H1 (cell line): ENCODE measurements at regions not wholly inside any gene's neighbourhood (a gene's known extent, or its start where the extent isn't known, plus 50 kb on each side); places are given as distances from the start of the nearest gene placed in this dataset.
A peak's percentile ranks its signal among the peaks of the same experiment; 100 is the strongest.

Experiments used
- CTCF ChIA-PET: fragments of 300-600 bp; sonication (Branson Sonifier 250); formaldehyde crosslinking; loops from one replicate; lab custom pipeline; 2021; ENCODE audit not compliant: partially characterized antibody; lab: Charles Lee
- POLR2A ChIA-PET: fragments of 300-600 bp; sonication (Branson Sonifier 250); formaldehyde crosslinking; loops from one replicate; lab custom pipeline; 2021; ENCODE audit warnings: inconsistent platforms; ENCODE audit not compliant: partially characterized antibody; lab: Charles Lee
- DNase-seq, 2 experiments: peaks; one replicate each; pipeline versions ENCODE4 v3.0.0 to v3.0.0-alpha.2; 2010 to 2022; ENCODE audit warnings: low spot score in 2 of 2, low read depth in 1 of 2, mixed read lengths in 1 of 2
- FAIRE-seq: peaks from 2 replicates; lab custom pipeline; 2011; peaks lifted over from hg19 to GRCh38; lab: Jason Lieb, UNC
- H2AFZ ChIP-seq: 2 replicates; pipeline ENCODE4 v1.8.1; 2012; ENCODE audit warnings: low read length, inconsistent platforms
- H2AK5ac ChIP-seq: 2 replicates; pipeline ENCODE4 v1.6.1; 2013; ENCODE audit warnings: low read depth, low read length
- H2BK120ac ChIP-seq: replicated peaks from 2 replicates; pipeline ENCODE3; 2013; ENCODE audit warnings: low read depth, low read length, inconsistent platforms
- H2BK12ac ChIP-seq: 2 replicates; pipeline ENCODE4 v1.6.1; 2013; ENCODE audit warnings: low read depth, low read length
- H2BK15ac ChIP-seq: 2 replicates; pipeline ENCODE4 v1.6.1; 2013; ENCODE audit warnings: low read length
- H2BK20ac ChIP-seq: 2 replicates; pipeline ENCODE4 v1.6.1; 2013; ENCODE audit warnings: low read length
- H2BK5ac ChIP-seq: 2 replicates; pipeline ENCODE4 v1.6.1; 2013; ENCODE audit warnings: low read depth, low read length
- H3K14ac ChIP-seq: 2 replicates; pipeline ENCODE4 v1.6.1; 2013; ENCODE audit warnings: inconsistent platforms; ENCODE audit not compliant: insufficient read length
- H3K18ac ChIP-seq: 2 replicates; pipeline ENCODE4 v1.6.1; 2013; ENCODE audit warnings: low read length; ENCODE audit errors: extremely low read depth
- H3K23ac ChIP-seq: 2 replicates; pipeline ENCODE4 v1.6.1; 2013; ENCODE audit warnings: inconsistent platforms; ENCODE audit not compliant: insufficient read length
- H3K23me2 ChIP-seq: 2 replicates; pipeline ENCODE4 v1.6.1; 2013; ENCODE audit warnings: low read depth, low read length
- H3K27ac ChIP-seq: 2 replicates; pipeline ENCODE4 v1.6.1; 2011; ENCODE audit warnings: low read depth, low read length, inconsistent platforms
- H3K27me3 ChIP-seq, 4 experiments: replicated peaks in 1 of 4; 1 replicate in 1 of 4; 2 replicates in 3 of 4; pipeline versions ENCODE4 v1.6.1 to v1.8.1; 2011 to 2013; ENCODE audit warnings: low read length in 3 of 4, mild to moderate bottlenecking in 3 of 4, inconsistent platforms in 2 of 4, mixed read lengths in 2 of 4, moderate library complexity in 1 of 4; ENCODE audit not compliant: control insufficient read depth in 3 of 4, insufficient read depth in 3 of 4; ENCODE audit errors: extremely low read depth in 1 of 4
- H3K36me3 ChIP-seq, 4 experiments: 2 replicates each; pipeline versions ENCODE4 v1.6.1 to v1.8.1; 2011 to 2013; ENCODE audit warnings: mild to moderate bottlenecking in 4 of 4, low read length in 3 of 4, moderate library complexity in 2 of 4, control low read depth in 1 of 4, inconsistent platforms in 1 of 4; ENCODE audit not compliant: insufficient read depth in 4 of 4, control insufficient read depth in 2 of 4
- H3K4ac ChIP-seq: replicated peaks from 2 replicates; pipeline ENCODE3; 2013; ENCODE audit warnings: low read length, low read depth, mixed read lengths, inconsistent platforms; ENCODE audit not compliant: insufficient read length
- H3K4me1 ChIP-seq, 4 experiments: replicated peaks in 1 of 4; 1 replicate in 1 of 4; 2 replicates in 3 of 4; pipeline versions ENCODE4 v1.6.1 to v1.8.1; 2011 to 2013; ENCODE audit warnings: low read length in 3 of 4, inconsistent platforms in 2 of 4, mixed read lengths in 1 of 4; ENCODE audit not compliant: insufficient read depth in 4 of 4, control insufficient read depth in 3 of 4
- H3K4me2 ChIP-seq, 2 experiments: 2 replicates each; pipeline versions ENCODE4 v1.6.1 to v1.8.1; 2011 to 2013; ENCODE audit warnings: low read depth in 2 of 2, low read length in 2 of 2, control low read depth in 1 of 2, inconsistent platforms in 1 of 2, mild to moderate bottlenecking in 1 of 2; ENCODE audit not compliant: insufficient read depth in 1 of 2
- H3K4me3 ChIP-seq, 4 experiments: fragments of 200-600, 300-600 bp in 1 of 4; sonication (generic), shearing (Covaris generic), sonication (Bioruptor Twin) in 1 of 4; 2 replicates each; pipeline versions ENCODE4 v1.5.1 to v1.8.1; 2011 to 2016; ENCODE audit warnings: low read length in 4 of 4, low read depth in 3 of 4, control low read depth in 2 of 4, inconsistent platforms in 2 of 4, mild to moderate bottlenecking in 2 of 4, mixed read lengths in 1 of 4, moderate library complexity in 1 of 4; ENCODE audit not compliant: insufficient read depth in 2 of 4; ENCODE audit errors: extremely low read depth in 1 of 4
- H3K56ac ChIP-seq: replicated peaks from 2 replicates; pipeline ENCODE3; 2013; ENCODE audit warnings: low read depth, mild to moderate bottlenecking, mixed read lengths, low read length, inconsistent platforms; ENCODE audit not compliant: insufficient read length
- H3K79me1 ChIP-seq: 2 replicates; pipeline ENCODE4 v1.6.1; 2013; ENCODE audit warnings: low read depth, low read length, control low read depth
- H3K79me2 ChIP-seq, 2 experiments: 2 replicates each; pipeline versions ENCODE4 v1.6.1 to v1.8.1; 2012 to 2013; ENCODE audit warnings: low read length in 2 of 2, mild to moderate bottlenecking in 2 of 2, inconsistent platforms in 1 of 2; ENCODE audit not compliant: insufficient read depth in 2 of 2, control insufficient read depth in 1 of 2
- H3K9ac ChIP-seq, 4 experiments: replicated peaks in 1 of 4; 1 replicate in 1 of 4; 2 replicates in 3 of 4; pipeline versions ENCODE4 v1.6.1 to v1.8.1; 2011 to 2013; ENCODE audit warnings: low read depth in 3 of 4, low read length in 3 of 4, control low read depth in 2 of 4, mild to moderate bottlenecking in 2 of 4, moderate library complexity in 2 of 4, inconsistent platforms in 1 of 4; ENCODE audit errors: extremely low read depth in 1 of 4
- H3K9me3 ChIP-seq, 2 experiments: 2 replicates each; pipeline versions ENCODE4 v1.6.1 to v1.8.1; 2012 to 2013; ENCODE audit warnings: mild to moderate bottlenecking in 2 of 2, moderate library complexity in 2 of 2, control low read depth in 1 of 2, inconsistent platforms in 1 of 2, low read depth in 1 of 2, low read length in 1 of 2, mixed read lengths in 1 of 2; ENCODE audit not compliant: insufficient read depth in 2 of 2
- H4K20me1 ChIP-seq, 2 experiments: replicated peaks in 1 of 2; 2 replicates each; pipeline versions ENCODE3 to v1.8.1; 2011 to 2013; ENCODE audit warnings: inconsistent platforms in 2 of 2, low read length in 2 of 2, mild to moderate bottlenecking in 1 of 2; ENCODE audit not compliant: insufficient read depth in 2 of 2, control insufficient read depth in 1 of 2
- H4K5ac ChIP-seq: 2 replicates; pipeline ENCODE4 v1.6.1; 2013; ENCODE audit warnings: low read length, low read depth, mixed read lengths, inconsistent platforms; ENCODE audit not compliant: insufficient read length
- H4K8ac ChIP-seq: 2 replicates; pipeline ENCODE4 v1.8.0; 2013; ENCODE audit warnings: mild to moderate bottlenecking, moderate library complexity, low read length, inconsistent platforms; ENCODE audit not compliant: insufficient read depth; ENCODE audit errors: extremely low read depth
- H4K91ac ChIP-seq: replicated peaks from 2 replicates; pipeline ENCODE3; 2013; ENCODE audit warnings: low read length, mixed read lengths, inconsistent platforms; ENCODE audit not compliant: insufficient read length
- BRCA1 ChIP-seq: IDR thresholded peaks from 2 replicates; pipeline ENCODE4 v1.6.1; 2012; ENCODE audit warnings: low read depth, low read length, improper control_type of control experiment
- CTCF ChIP-seq, 3 experiments: IDR thresholded peaks; 1 replicate in 2 of 3; 2 replicates in 1 of 3; pipeline versions ENCODE4 v1.5.1 to v1.6.1; 2011; ENCODE audit warnings: low read length in 3 of 3, mild to moderate bottlenecking in 3 of 3, inconsistent platforms in 2 of 3, low read depth in 1 of 3, moderate library complexity in 1 of 3; ENCODE audit not compliant: insufficient read depth in 1 of 3; ENCODE audit errors: control extremely low read depth in 1 of 3
- E2F6 ChIP-seq: IDR thresholded peaks from 2 replicates; pipeline ENCODE4 v1.6.1; 2012; ENCODE audit warnings: inconsistent platforms
- EGR1 ChIP-seq: IDR thresholded peaks from 2 replicates; pipeline ENCODE4 v1.6.1; 2011; ENCODE audit warnings: low read depth, low read length, borderline replicate concordance
- EP300 ChIP-seq, 2 experiments: IDR thresholded peaks; 1 replicate in 1 of 2; 2 replicates in 1 of 2; pipeline ENCODE4 v1.6.1; 2011 to 2012; ENCODE audit warnings: low read depth in 2 of 2, low read length in 2 of 2, mild to moderate bottlenecking in 2 of 2, borderline replicate concordance in 1 of 2, inconsistent platforms in 1 of 2, moderate library complexity in 1 of 2
- NANOG ChIP-seq: IDR thresholded peaks from 2 replicates; pipeline ENCODE4 v1.6.1; 2011; ENCODE audit warnings: low read length, low read depth, mild to moderate bottlenecking, inconsistent platforms; ENCODE audit not compliant: insufficient read depth, poor library complexity, severe bottlenecking
- PHF8 ChIP-seq: fragments of 200-600 bp; sonication (generic); conservative IDR thresholded peaks from 2 replicates; pipeline ENCODE4 v1.7.1; 2012; ENCODE audit warnings: low read depth, mild to moderate bottlenecking, inconsistent platforms, low read length, moderate library complexity
- RFX5 ChIP-seq: IDR thresholded peaks from 2 replicates; pipeline ENCODE4 v1.6.1; 2011; ENCODE audit warnings: low read depth, low read length, improper control_type of control experiment, borderline replicate concordance
- SP2 ChIP-seq: IDR thresholded peaks from 2 replicates; pipeline ENCODE4 v1.6.1; 2012; ENCODE audit warnings: mild to moderate bottlenecking, low read length, inconsistent platforms
- SUZ12 ChIP-seq: fragments of 200-600 bp; sonication (generic); IDR thresholded peaks from 2 replicates; pipeline ENCODE4 v1.6.1; 2012; ENCODE audit warnings: mild to moderate bottlenecking, inconsistent platforms, low read length, moderate library complexity, mixed read lengths
- ZNF274 ChIP-seq: IDR thresholded peaks from 2 replicates; pipeline ENCODE4 v1.7.0; 2012; ENCODE audit warnings: low read length, borderline replicate concordance; ENCODE audit errors: extremely low read depth
- WGBS, 2 experiments: shearing (Covaris generic) in 1 of 2; methylation state at CpG; one replicate each; pipeline versions ENCODE4 v1.1.6 to v1.1.7; 2013 to 2015; ENCODE audit warnings: low lambda C conversion rate in 2 of 2, mixed read lengths in 2 of 2, inconsistent platforms in 1 of 2, low coverage in 1 of 2, missing lambda C conversion rate in 1 of 2; ENCODE audit not compliant: insufficient replicate concordance in 2 of 2, insufficient coverage in 1 of 2, insufficient read length in 1 of 2; ENCODE audit errors: extremely low coverage in 1 of 2, missing lambda C conversion rate in 1 of 2; 5-methylcytosine and 5-hydroxymethylcytosine counted together

GRCh38 chr5:175012267-175012666, 287.9 kb downstream of the MSX2 start:
- peaks cover 0 to 3% (median 1%) of the 10 kb centered on the region in 4 experiments; a peak in 3 of 7 replicates for H3K4me1 ChIP-seq
- H2BK15ac ChIP-seq = no peak overlapping the region
- H3K79me1 ChIP-seq = no peaks in the 10 kb centered on the region
- H2BK5ac ChIP-seq = no peak overlapping the region
- 0 out of 2 replicates have a peak overlapping the region, but pooled peaks have one; percentile 9 for H2BK12ac ChIP-seq
- DNase-seq = no peak
- peak overlapping the region; percentile 44; the same call in 1 of the 2 replicates for H2AFZ ChIP-seq
- no peak overlapping the region for H4K5ac ChIP-seq
- no peak overlapping the region for H3K23ac ChIP-seq
- no peak overlapping the region for H3K9ac ChIP-seq
- H3K36me3 ChIP-seq = no peaks in the 10 kb centered on the region
- H3K9me3 ChIP-seq = no peaks in the 10 kb centered on the region
- ChIA-PET CTCF (no interaction called here), POLR2A (no interaction called here)
- WGBS, 2 experiments = 85% methylated on average over 8 of the region's 8 CpGs; no CpG with 5 or more reads in 1 of the 2 experiments
- no peak overlapping the region for H3K27ac ChIP-seq
- H3K4me3 ChIP-seq = no peak overlapping the region
- H3K4ac ChIP-seq = no peak overlapping the region
- H3K79me2 ChIP-seq = no peaks in the 10 kb centered on the region
- no peak overlapping the region for H3K4me2 ChIP-seq
- H4K8ac ChIP-seq = no peak overlapping the region
- no peak overlapping the region for H3K56ac ChIP-seq
- H3K14ac ChIP-seq = no peak overlapping the region
- H3K18ac ChIP-seq = no peak overlapping the region
- H4K91ac ChIP-seq = no peak overlapping the region
- no peak for FAIRE-seq
- no peaks in the 10 kb centered on the region for H4K20me1 ChIP-seq
- H2AK5ac ChIP-seq = no peak overlapping the region
- H3K27me3 ChIP-seq = no peaks in the 10 kb centered on the region
- no peak overlapping the region for H2BK20ac ChIP-seq
- peaks cover 2% of the 10 kb centered on the region; the same call in 1 of the 2 replicates for H3K23me2 ChIP-seq
- H2BK120ac ChIP-seq = no peak overlapping the region
- TF ChIP-seq EP300 (IDR thresholded peaks at IDR 0.05; ENCODE audit: borderline replicate concordance in 1 of 2, low read depth in 2 of 2, low read length in 2 of 2) = no peak
- no peak for TF ChIP-seq RFX5
- TF ChIP-seq NANOG = no peak
- TF ChIP-seq CTCF (IDR thresholded peaks at IDR 0.05; ENCODE audit: control extremely low read depth in 1 of 3, insufficient read depth in 1 of 3, low read depth in 1 of 3, low read length in 3 of 3) = no peak
- no peak for TF ChIP-seq SUZ12
- no peak for TF ChIP-seq E2F6
- no peak for TF ChIP-seq BRCA1
- no peak for TF ChIP-seq SP2
- TF ChIP-seq EGR1 = no peak
- no peak for TF ChIP-seq PHF8
- no peak for TF ChIP-seq ZNF274
